OCI-LY7 (cell line): ENCODE measurements at regions not wholly inside any gene's neighbourhood (a gene's known extent, or its start where the extent isn't known, plus 50 kb on each side); places are given as distances from the start of the nearest gene placed in this dataset.

Source experiments
- EZH2phosphoT487 ChIP-seq: fragments of 200-600 bp; sonication (generic); IDR thresholded peaks from 2 replicates; pipeline ENCODE4 v1.6.1; 2018; ENCODE audit warnings: low read depth, borderline replicate concordance, mild to moderate bottlenecking, mixed run types, antibody characterized with exemption, low read length, moderate library complexity, mixed read lengths
- TF ChIP-seq, protein P1 (sequence below): fragments of 200-600 bp; sonication (generic); conservative IDR thresholded peaks from 2 replicates; pipeline ENCODE4 v1.5.1; 2014; ENCODE audit warnings: mild to moderate bottlenecking, antibody characterized with exemption, low read length, moderate library complexity, mixed read lengths

- TF ChIP-seq, protein P1, sequence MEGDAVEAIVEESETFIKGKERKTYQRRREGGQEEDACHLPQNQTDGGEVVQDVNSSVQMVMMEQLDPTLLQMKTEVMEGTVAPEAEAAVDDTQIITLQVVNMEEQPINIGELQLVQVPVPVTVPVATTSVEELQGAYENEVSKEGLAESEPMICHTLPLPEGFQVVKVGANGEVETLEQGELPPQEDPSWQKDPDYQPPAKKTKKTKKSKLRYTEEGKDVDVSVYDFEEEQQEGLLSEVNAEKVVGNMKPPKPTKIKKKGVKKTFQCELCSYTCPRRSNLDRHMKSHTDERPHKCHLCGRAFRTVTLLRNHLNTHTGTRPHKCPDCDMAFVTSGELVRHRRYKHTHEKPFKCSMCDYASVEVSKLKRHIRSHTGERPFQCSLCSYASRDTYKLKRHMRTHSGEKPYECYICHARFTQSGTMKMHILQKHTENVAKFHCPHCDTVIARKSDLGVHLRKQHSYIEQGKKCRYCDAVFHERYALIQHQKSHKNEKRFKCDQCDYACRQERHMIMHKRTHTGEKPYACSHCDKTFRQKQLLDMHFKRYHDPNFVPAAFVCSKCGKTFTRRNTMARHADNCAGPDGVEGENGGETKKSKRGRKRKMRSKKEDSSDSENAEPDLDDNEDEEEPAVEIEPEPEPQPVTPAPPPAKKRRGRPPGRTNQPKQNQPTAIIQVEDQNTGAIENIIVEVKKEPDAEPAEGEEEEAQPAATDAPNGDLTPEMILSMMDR, result no peak
- TF ChIP-seq EZH2phosphoT487, result no peak
These were observed 521.9 kb upstream of the GOLIM4 start for GRCh38 chr3:168617658-168618057.
